Caco-2 (cell line): ENCODE measurements at regions not wholly inside any gene's neighbourhood (a gene's known extent, or its start where the extent isn't known, plus 50 kb on each side); places are given as distances from the start of the nearest gene placed in this dataset.

Source experiments
- BruUV-seq: library from RNA; stranded (reverse); fragments of 400-500 nt; replicated peaks from 2 replicates; lab custom pipeline; 2021; lab: Mats Ljungman, UMichigan
- CTCF ChIA-PET: fragments of 300-600 bp; sonication (Branson Sonifier 250); formaldehyde crosslinking; loops from one replicate; lab custom pipeline; 2022; ENCODE audit warnings: antibody characterized with exemption; lab: Charles Lee
- POLR2A ChIA-PET: fragments of 300-600 bp; sonication (Branson Sonifier 250); formaldehyde crosslinking; loops from one replicate; lab custom pipeline; 2022; ENCODE audit warnings: antibody characterized with exemption; lab: Charles Lee
- DNase-seq, 2 experiments: peaks; one replicate each; pipeline versions ENCODE4 v3.0.0 to v3.0.0-alpha.2; 2020 to 2022
- H3K27me3 ChIP-seq: replicated peaks from 2 replicates; pipeline ENCODE4 v1.6.0; 2011; ENCODE audit warnings: low read length; ENCODE audit not compliant: control insufficient read depth, insufficient read depth
- H3K36me3 ChIP-seq: 2 replicates; pipeline ENCODE4 v1.5.1; 2011; ENCODE audit warnings: low read length; ENCODE audit not compliant: control insufficient read depth, insufficient read depth
- H3K4me1 ChIP-seq: fragments of 250-450 bp; sonication (Bioruptor Pico); 2 replicates; pipeline ENCODE4 v1.5.1; 2020; ENCODE audit warnings: mild to moderate bottlenecking
- H3K4me3 ChIP-seq: 2 replicates; pipeline ENCODE4 v1.5.1; 2011; ENCODE audit warnings: low read depth, mild to moderate bottlenecking, control low read depth, low read length
- H3K9me3 ChIP-seq: fragments of 250-450 bp; sonication (Bioruptor Pico); 2 replicates; pipeline ENCODE4 v1.5.1; 2020; ENCODE audit warnings: mild to moderate bottlenecking, moderate library complexity
- H3K27ac Mint-ChIP-seq: one replicate; pipeline ENCODE4 v1.8.0; 2022; ENCODE audit warnings: mixed read lengths; ENCODE audit not compliant: unreplicated experiment
- H3K27me3 Mint-ChIP-seq: one replicate; pipeline ENCODE4 v1.8.0; 2022; ENCODE audit warnings: mixed read lengths; ENCODE audit not compliant: insufficient read depth, unreplicated experiment
- H3K36me3 Mint-ChIP-seq: one replicate; pipeline ENCODE4 v1.8.0; 2022; ENCODE audit warnings: mild to moderate bottlenecking, mixed read lengths; ENCODE audit not compliant: insufficient read depth, unreplicated experiment
- H3K4me1 Mint-ChIP-seq: one replicate; pipeline ENCODE4 v1.8.0; 2022; ENCODE audit warnings: low read depth, mixed read lengths; ENCODE audit not compliant: unreplicated experiment
- H3K4me3 Mint-ChIP-seq: one replicate; pipeline ENCODE4 v1.8.0; 2022; ENCODE audit warnings: mild to moderate bottlenecking, moderate library complexity, mixed read lengths; ENCODE audit not compliant: unreplicated experiment
- H3K9me3 Mint-ChIP-seq: one replicate; pipeline ENCODE4 v1.8.0; 2022; ENCODE audit warnings: mixed read lengths; ENCODE audit not compliant: unreplicated experiment
- CTCF ChIP-seq, 2 experiments: fragments of 200-600 bp in 1 of 2; IDR thresholded peaks; 1 replicate in 1 of 2; 2 replicates in 1 of 2; pipeline versions ENCODE4 v1.5.1 to v1.8.0; 2011 to 2022; ENCODE audit warnings: antibody characterized with exemption in 1 of 2, control low read depth in 1 of 2, inconsistent platforms in 1 of 2, low read depth in 1 of 2, low read length in 1 of 2, mild to moderate bottlenecking in 1 of 2, moderate library complexity in 1 of 2; ENCODE audit not compliant: insufficient read depth in 1 of 2, severe bottlenecking in 1 of 2, unreplicated experiment in 1 of 2
- intact Hi-C: fragments of 100-400 bp; cut with micrococcal nuclease; formaldehyde crosslinking; loops from one replicate; pipeline ENCODE4 v1.10.0; 2022; ENCODE audit not compliant: unreplicated experiment

- H3K4me3 Mint-ChIP-seq, result no peak overlapping the region
- ChIA-PET CTCF (no interaction called here), POLR2A (no interaction called here)
- H3K27ac Mint-ChIP-seq, result no peak overlapping the region
- no peak for TF ChIP-seq CTCF (IDR thresholded peaks at IDR 0.05; ENCODE audit: insufficient read depth in 1 of 2, low read depth in 1 of 2, low read length in 1 of 2, severe bottlenecking in 1 of 2, unreplicated experiment in 1 of 2)
- Histone ChIP-seq H3K36me3 (no peaks in the 10 kb centered on the region), H3K9me3 (0 out of 2 replicates have a peak, but pooled peaks cover 6% of the 10 kb centered on the region), H3K4me3 (no peak overlapping the region), H3K4me1 (peaks cover 16% of the 10 kb centered on the region), H3K27me3 (no peaks in the 10 kb centered on the region)
- DNase-seq, result no peak
- H3K9me3 Mint-ChIP-seq, result peaks cover 13% of the 10 kb centered on the region
- intact Hi-C loops, result no loop called here
- peaks cover 13% of the 10 kb centered on the region for H3K4me1 Mint-ChIP-seq
- no peaks in the 10 kb centered on the region for H3K27me3 Mint-ChIP-seq
- BruUV-seq, result no TSS peak
- H3K36me3 Mint-ChIP-seq, result no peaks in the 10 kb centered on the region
Measured at GRCh38 chr15:70190965-70191364, 93.2 kb upstream of the TLE3 start.

- Mint-ChIP-seq H3K9me3 (peaks cover 13% of the 10 kb centered on the region), H3K27me3 (no peaks in the 10 kb centered on the region), H3K36me3 (no peaks in the 10 kb centered on the region), H3K4me3 (no peak overlapping the region), H3K4me1 (peaks cover 13% of the 10 kb centered on the region), H3K27ac (no peak overlapping the region)
- Histone ChIP-seq H3K36me3 (no peaks in the 10 kb centered on the region), H3K4me1 (peaks cover 8% of the 10 kb centered on the region), H3K9me3 (0 out of 2 replicates have a peak, but pooled peaks cover 6% of the 10 kb centered on the region), H3K4me3 (no peak overlapping the region), H3K27me3 (no peaks in the 10 kb centered on the region)
- POLR2A ChIA-PET, result no interaction called here
- DNase-seq, result no peak
- CTCF ChIA-PET, result no interaction called here
- BruUV-seq, result no TSS peak
- TF ChIP-seq CTCF (IDR thresholded peaks at IDR 0.05; ENCODE audit: insufficient read depth in 1 of 2, low read depth in 1 of 2, low read length in 1 of 2, severe bottlenecking in 1 of 2, unreplicated experiment in 1 of 2), result no peak
- intact Hi-C loops, result no loop called here
Measured at GRCh38 chr15:70189826-70190695, 92.3 kb upstream of the TLE3 start.

DNA sequence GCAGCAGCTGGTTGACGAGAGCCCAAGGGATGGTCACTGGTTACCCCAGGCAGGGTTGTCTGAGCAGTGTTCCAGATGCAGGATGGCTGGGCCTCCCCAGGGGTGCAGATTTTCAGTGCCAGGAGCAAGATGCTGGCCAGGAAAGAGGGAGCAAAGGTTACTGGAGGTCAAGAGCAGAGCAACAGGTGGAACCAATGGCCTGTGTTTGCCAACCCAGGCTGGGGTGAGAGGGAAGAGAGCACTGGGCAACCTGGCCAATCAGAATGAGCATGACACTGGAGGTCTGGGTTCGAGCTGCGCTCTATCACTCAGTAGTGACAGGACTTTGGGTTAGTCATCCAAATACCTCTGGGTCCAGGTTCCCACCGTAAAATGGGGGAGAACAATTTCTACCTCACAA is 90.6 kb upstream of the TLE3 start:
- Histone ChIP-seq H3K9me3 (0 out of 2 replicates have a peak, but pooled peaks cover 6% of the 10 kb centered on the region), H3K36me3 (no peaks in the 10 kb centered on the region), H3K4me1 (peaks cover 8% of the 10 kb centered on the region), H3K27me3 (no peaks in the 10 kb centered on the region), H3K4me3 (no peak overlapping the region)
- peaks cover 13% of the 10 kb centered on the region for H3K9me3 Mint-ChIP-seq
- no peak for TF ChIP-seq CTCF (IDR thresholded peaks at IDR 0.05; ENCODE audit: insufficient read depth in 1 of 2, low read depth in 1 of 2, low read length in 1 of 2, severe bottlenecking in 1 of 2, unreplicated experiment in 1 of 2)
- no TSS peak for BruUV-seq
- no peak overlapping the region for H3K4me3 Mint-ChIP-seq
- intact Hi-C loops, result no loop called here
- no peak overlapping the region for H3K27ac Mint-ChIP-seq
- POLR2A ChIA-PET, result no interaction called here
- H3K4me1 Mint-ChIP-seq, result peaks cover 10% of the 10 kb centered on the region
- no peaks in the 10 kb centered on the region for H3K27me3 Mint-ChIP-seq
- DNase-seq, result no peak
- CTCF ChIA-PET, result no interaction called here
- no peaks in the 10 kb centered on the region for H3K36me3 Mint-ChIP-seq
